Endothelial cell of umbilical vein (primary cell): ENCODE measurements at regions not wholly inside any gene's neighbourhood (a gene's known extent, or its start where the extent isn't known, plus 50 kb on each side); places are given as distances from the start of the nearest gene placed in this dataset.

Experiments used
- BruUV-seq: library from RNA; stranded (reverse); fragments of 400-500 nt; replicated peaks from 2 replicates; lab custom pipeline; 2021; lab: Mats Ljungman, UMichigan
- CTCF ChIA-PET: fragments of 300-600, 350-600 bp; sonication (Branson Sonifier 250); formaldehyde crosslinking; loops from one replicate; lab custom pipeline; 2021; ENCODE audit warnings: antibody characterized with exemption, inconsistent platforms; lab: Charles Lee
- POLR2A ChIA-PET: fragments of 300-600, 350-600 bp; sonication (Branson Sonifier 250); formaldehyde crosslinking; loops from one replicate; lab custom pipeline; 2021; ENCODE audit warnings: antibody characterized with exemption, inconsistent platforms; lab: Charles Lee
- DNase-seq: peaks from one replicate; pipeline ENCODE4 v3.0.0-alpha.2; 2011; ENCODE audit warnings: low read depth, low spot score
- FAIRE-seq: peaks from 2 replicates; lab custom pipeline; 2011; peaks lifted over from hg19 to GRCh38; lab: Jason Lieb, UNC
- H2AFZ ChIP-seq: 2 replicates; pipeline ENCODE4 v1.6.0; 2012; ENCODE audit warnings: low read depth, low read length, control low read depth, inconsistent platforms
- H3K27ac ChIP-seq: 2 replicates; pipeline ENCODE4 v1.5.1; 2011; ENCODE audit warnings: low read depth, mild to moderate bottlenecking, control low read depth, low read length, moderate library complexity; ENCODE audit not compliant: insufficient read depth
- H3K27me3 ChIP-seq, 2 experiments: 2 replicates each; pipeline versions ENCODE4 v1.6.0 to v1.6.1; 2011; ENCODE audit warnings: low read length in 2 of 2, mixed read lengths in 1 of 2; ENCODE audit not compliant: control insufficient read depth in 2 of 2, insufficient read depth in 2 of 2
- H3K36me3 ChIP-seq, 2 experiments: 2 replicates in 1 of 2; 3 replicates in 1 of 2; pipeline ENCODE4 v1.5.1; 2011; ENCODE audit warnings: low read length in 2 of 2, mild to moderate bottlenecking in 1 of 2, moderate library complexity in 1 of 2; ENCODE audit not compliant: control insufficient read depth in 2 of 2, insufficient read depth in 2 of 2; ENCODE audit errors: extremely low read depth in 1 of 2
- H3K4me1 ChIP-seq: 3 replicates; pipeline ENCODE4 v1.5.1; 2011; ENCODE audit warnings: mild to moderate bottlenecking, low read length; ENCODE audit not compliant: control insufficient read depth, insufficient read depth; ENCODE audit errors: extremely low read depth
- H3K4me2 ChIP-seq: 2 replicates; pipeline ENCODE4 v1.6.1; 2011; ENCODE audit warnings: low read length, control low read depth, mixed read lengths; ENCODE audit not compliant: insufficient read depth
- H3K4me3 ChIP-seq, 3 experiments: fragments of 200-600 bp in 1 of 3; sonication (generic), shearing (Covaris generic) in 1 of 3; replicated peaks in 1 of 3; 2 replicates each; pipeline ENCODE4 v1.5.1; 2011 to 2016; ENCODE audit warnings: control low read depth in 3 of 3, low read length in 3 of 3, mild to moderate bottlenecking in 2 of 3, inconsistent platforms in 1 of 3, low read depth in 1 of 3, moderate library complexity in 1 of 3; ENCODE audit not compliant: insufficient read depth in 1 of 3
- H3K79me2 ChIP-seq: 2 replicates; pipeline ENCODE4 v1.6.0; 2012; ENCODE audit warnings: low read length, inconsistent platforms; ENCODE audit not compliant: control insufficient read depth, insufficient read depth
- H3K9ac ChIP-seq: replicated peaks from 2 replicates; pipeline ENCODE3; 2011; ENCODE audit warnings: low read length, control low read depth; ENCODE audit not compliant: insufficient read depth; ENCODE audit errors: extremely low read depth
- H3K9me1 ChIP-seq: replicated peaks from 3 replicates; pipeline ENCODE4 v1.6.0; 2011; ENCODE audit warnings: mild to moderate bottlenecking, low read length; ENCODE audit not compliant: control insufficient read depth, insufficient read depth; ENCODE audit errors: extremely low read depth
- H3K9me3 ChIP-seq: replicated peaks from 2 replicates; pipeline ENCODE4 v1.5.1; 2012; ENCODE audit warnings: low read length, inconsistent platforms; ENCODE audit not compliant: control insufficient read depth, insufficient read depth
- H4K20me1 ChIP-seq: replicated peaks from 2 replicates; pipeline ENCODE3; 2011; ENCODE audit warnings: mild to moderate bottlenecking, low read length; ENCODE audit not compliant: control insufficient read depth, insufficient read depth; ENCODE audit errors: extremely low read depth
- EZH2 ChIP-seq: IDR thresholded peaks from 2 replicates; pipeline ENCODE4 v1.6.1; 2012; ENCODE audit warnings: borderline replicate concordance, low read depth, mild to moderate bottlenecking, moderate library complexity, low read length, inconsistent platforms; ENCODE audit not compliant: severe bottlenecking
- FOS ChIP-seq: IDR thresholded peaks from 2 replicates; pipeline ENCODE4 v1.6.1; 2011; ENCODE audit warnings: mild to moderate bottlenecking, low read length, moderate library complexity, borderline replicate concordance; ENCODE audit not compliant: insufficient read depth
- GATA2 ChIP-seq: IDR thresholded peaks from 2 replicates; pipeline ENCODE4 v1.7.0; 2011; ENCODE audit warnings: low read depth, mild to moderate bottlenecking, moderate library complexity, mixed read lengths, low read length; ENCODE audit not compliant: insufficient read length, insufficient read depth
- JUN ChIP-seq: IDR thresholded peaks from 2 replicates; pipeline ENCODE4 v1.6.1; 2011; ENCODE audit warnings: borderline replicate concordance, low read depth; ENCODE audit not compliant: insufficient read length, insufficient read depth
- MYC ChIP-seq: IDR thresholded peaks from one replicate; pipeline ENCODE4 v1.6.1; 2011; ENCODE audit warnings: mild to moderate bottlenecking, low read depth, low read length
- POLR2A ChIP-seq: IDR thresholded peaks from 2 replicates; pipeline ENCODE4 v1.6.1; 2012; ENCODE audit warnings: low read depth, mild to moderate bottlenecking, control low read depth, low read length
- POLR2AphosphoS5 ChIP-seq: IDR thresholded peaks from 2 replicates; pipeline ENCODE4 v1.6.1; 2012; ENCODE audit warnings: low read depth, mild to moderate bottlenecking, control low read depth, low read length, moderate library complexity; ENCODE audit not compliant: insufficient read depth
- dilution Hi-C: fragments of 300-500 bp; cut with MboI; formaldehyde crosslinking; loops from one replicate; pipeline ENCODE4 v1.15.0; 2019; ENCODE audit warnings: low sequenced_read_pairs; ENCODE audit not compliant: extremely low pct_ligation_motif_present
- intact Hi-C: fragments of 100-400 bp; cut with micrococcal nuclease; formaldehyde crosslinking; loops from one replicate; pipeline ENCODE4 v1.10.0; 2022
- TF ChIP-seq, protein P1 (sequence below), 2 donors: IDR thresholded peaks; 1 replicate in 1 of 2; 2 replicates in 1 of 2; pipeline ENCODE4 v1.5.1; 2011; ENCODE audit warnings: low read length in 2 of 2, mild to moderate bottlenecking in 2 of 2, moderate library complexity in 2 of 2, control low read depth in 1 of 2, inconsistent platforms in 1 of 2, low read depth in 1 of 2; ENCODE audit not compliant: insufficient read depth in 1 of 2; ENCODE audit errors: extremely low read depth in 1 of 2
- TF ChIP-seq, protein P2 (sequence below): IDR thresholded peaks from 2 replicates; pipeline ENCODE4 v1.6.1; 2011; ENCODE audit not compliant: insufficient read depth, insufficient read length

DNA sequence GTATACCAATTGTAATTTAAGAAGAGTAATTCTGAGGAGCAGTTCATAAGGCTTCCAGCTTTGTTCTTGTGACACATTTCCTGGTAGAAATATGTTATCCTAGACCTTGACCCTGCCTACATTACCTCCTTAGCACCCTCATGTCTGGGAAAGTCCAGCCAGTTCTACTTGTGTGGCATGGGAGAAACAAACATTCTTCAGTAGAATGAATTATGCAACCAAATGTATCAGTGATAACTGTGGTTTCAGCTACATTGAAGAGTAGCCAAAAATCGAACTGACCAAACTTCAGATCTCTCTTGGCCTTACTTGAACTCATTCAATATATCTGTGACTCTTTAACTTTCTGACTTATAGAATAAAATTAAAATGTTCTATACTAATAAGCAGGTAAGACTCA lies 308.1 kb upstream of the LYPLAL1 start:
- no peak overlapping the region for H3K9ac ChIP-seq
- CTCF ChIA-PET, result no interaction called here
- intact Hi-C loops (no loop called here), dilution Hi-C loops (no loop called here)
- H3K9me1 ChIP-seq, result no peaks in the 10 kb centered on the region
- H3K27me3 ChIP-seq, result no peaks in the 10 kb centered on the region
- POLR2A ChIA-PET, result no interaction called here
- no TSS peak for BruUV-seq
- no peak overlapping the region for H2AFZ ChIP-seq
- H3K4me2 ChIP-seq, result no peak overlapping the region
- no peak for TF ChIP-seq FOS
- TF ChIP-seq MYC, result no peak
- TF ChIP-seq POLR2AphosphoS5, result no peak
- TF ChIP-seq, protein P1, sequence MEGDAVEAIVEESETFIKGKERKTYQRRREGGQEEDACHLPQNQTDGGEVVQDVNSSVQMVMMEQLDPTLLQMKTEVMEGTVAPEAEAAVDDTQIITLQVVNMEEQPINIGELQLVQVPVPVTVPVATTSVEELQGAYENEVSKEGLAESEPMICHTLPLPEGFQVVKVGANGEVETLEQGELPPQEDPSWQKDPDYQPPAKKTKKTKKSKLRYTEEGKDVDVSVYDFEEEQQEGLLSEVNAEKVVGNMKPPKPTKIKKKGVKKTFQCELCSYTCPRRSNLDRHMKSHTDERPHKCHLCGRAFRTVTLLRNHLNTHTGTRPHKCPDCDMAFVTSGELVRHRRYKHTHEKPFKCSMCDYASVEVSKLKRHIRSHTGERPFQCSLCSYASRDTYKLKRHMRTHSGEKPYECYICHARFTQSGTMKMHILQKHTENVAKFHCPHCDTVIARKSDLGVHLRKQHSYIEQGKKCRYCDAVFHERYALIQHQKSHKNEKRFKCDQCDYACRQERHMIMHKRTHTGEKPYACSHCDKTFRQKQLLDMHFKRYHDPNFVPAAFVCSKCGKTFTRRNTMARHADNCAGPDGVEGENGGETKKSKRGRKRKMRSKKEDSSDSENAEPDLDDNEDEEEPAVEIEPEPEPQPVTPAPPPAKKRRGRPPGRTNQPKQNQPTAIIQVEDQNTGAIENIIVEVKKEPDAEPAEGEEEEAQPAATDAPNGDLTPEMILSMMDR (IDR thresholded peaks at IDR 0.05; ENCODE audit: extremely low read depth in 1 of 2, insufficient read depth in 1 of 2, low read depth in 1 of 2, low read length in 2 of 2), result no peak
- peak; percentile 20 for DNase-seq
- FAIRE-seq, result no peak
- no peaks in the 10 kb centered on the region for H3K36me3 ChIP-seq
- H3K9me3 ChIP-seq, result no peaks in the 10 kb centered on the region
- H3K4me1 ChIP-seq, result no peaks in the 10 kb centered on the region
- no peaks in the 10 kb centered on the region for H4K20me1 ChIP-seq
- no peak overlapping the region for H3K4me3 ChIP-seq
- H3K27ac ChIP-seq, result no peak overlapping the region
- no peaks in the 10 kb centered on the region for H3K79me2 ChIP-seq

DNA sequence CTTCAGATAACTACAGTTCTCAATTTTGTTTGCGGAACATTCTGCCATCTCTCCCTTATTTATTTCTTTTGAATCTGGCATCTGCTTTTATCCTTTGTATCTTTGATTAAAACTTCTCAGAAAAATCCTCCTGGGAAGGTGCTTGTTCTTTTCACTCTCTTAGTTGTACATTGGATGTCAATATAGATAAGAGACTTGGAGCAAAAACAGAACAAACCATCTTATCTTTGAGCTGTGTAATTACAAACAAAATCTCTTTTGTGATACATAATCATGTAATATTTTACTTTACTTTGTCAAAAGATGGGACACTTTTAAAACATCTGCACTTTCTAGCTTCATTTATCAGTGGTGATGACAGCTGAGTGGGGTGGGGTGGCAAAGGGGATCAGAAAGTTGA lies 307.2 kb upstream of the LYPLAL1 start:
- no peak overlapping the region for H3K4me2 ChIP-seq
- H3K9me3 ChIP-seq, result no peaks in the 10 kb centered on the region
- BruUV-seq, result no TSS peak
- ChIA-PET POLR2A (no interaction called here), CTCF (no interaction called here)
- no peaks in the 10 kb centered on the region for H3K79me2 ChIP-seq
- TF ChIP-seq, protein P1 (IDR thresholded peaks at IDR 0.05; ENCODE audit: extremely low read depth in 1 of 2, insufficient read depth in 1 of 2, low read depth in 1 of 2, low read length in 2 of 2), result no peak
- TF ChIP-seq FOS (no peak), MYC (no peak), GATA2 (no peak), POLR2A (no peak), EZH2 (no peak), JUN (no peak), POLR2AphosphoS5 (no peak)
- TF ChIP-seq, protein P2, sequence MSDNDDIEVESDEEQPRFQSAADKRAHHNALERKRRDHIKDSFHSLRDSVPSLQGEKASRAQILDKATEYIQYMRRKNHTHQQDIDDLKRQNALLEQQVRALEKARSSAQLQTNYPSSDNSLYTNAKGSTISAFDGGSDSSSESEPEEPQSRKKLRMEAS, result no peak
- no peak overlapping the region for H3K27ac ChIP-seq
- H4K20me1 ChIP-seq, result no peaks in the 10 kb centered on the region
- dilution Hi-C loops, result no loop called here
- no peaks in the 10 kb centered on the region for H3K9me1 ChIP-seq
- intact Hi-C loops, result loop anchor here (2.0 kb wide), 1 partner anchor 22 kb away; no protein-coding TSS in a partner anchor
- no peak overlapping the region for H3K9ac ChIP-seq
- FAIRE-seq, result no peak
- no peak overlapping the region for H2AFZ ChIP-seq
- no peak for DNase-seq
- H3K36me3 ChIP-seq, result no peaks in the 10 kb centered on the region
- H3K27me3 ChIP-seq, result no peaks in the 10 kb centered on the region
- H3K4me3 ChIP-seq, result no peak overlapping the region
- H3K4me1 ChIP-seq, result no peaks in the 10 kb centered on the region
